HEK293 (cell line): ENCODE measurements at regions not wholly inside any gene's neighbourhood (a gene's known extent, or its start where the extent isn't known, plus 50 kb on each side); places are given as distances from the start of the nearest gene placed in this dataset.

Experiments
- CTCF ChIA-PET: fragments of 350-600 bp; formaldehyde crosslinking; extraction: SDS; loops from one replicate; lab custom pipeline; 2021; ENCODE audit warnings: antibody characterized with exemption; lab: Yijun Ruan, JAX
- POLR2A ChIA-PET: fragments of 300-600 bp; formaldehyde crosslinking; extraction: SDS; loops from one replicate; lab custom pipeline; 2020; ENCODE audit warnings: antibody characterized with exemption, inconsistent platforms; lab: Yijun Ruan, JAX
- H3K27ac ChIP-seq: fragments of 200-500 bp; sonication (Bioruptor generic); 2 replicates; pipeline ENCODE4 v1.5.1; 2014; ENCODE audit warnings: low read depth, low read length, control low read depth, inconsistent platforms; ENCODE audit errors: extremely low read depth
- H3K36me3 ChIP-seq, 2 experiments: fragments of 200-500 bp in 1 of 2; sonication (Bioruptor generic) in 1 of 2; 1 replicate in 1 of 2; 2 replicates in 1 of 2; pipeline ENCODE4 v1.5.1; 2014 to 2017; ENCODE audit warnings: inconsistent platforms in 2 of 2, low read length in 2 of 2; ENCODE audit not compliant: control insufficient read depth in 2 of 2, insufficient read depth in 1 of 2
- H3K4me1 ChIP-seq: fragments of 200-500 bp; sonication (Bioruptor generic); 2 replicates; pipeline ENCODE4 v1.5.1; 2014; ENCODE audit warnings: mild to moderate bottlenecking, low read length, inconsistent platforms; ENCODE audit not compliant: control insufficient read depth, insufficient read depth
- H3K4me3 ChIP-seq: 2 replicates; pipeline ENCODE4 v1.5.1; 2011; ENCODE audit warnings: low read depth, mild to moderate bottlenecking, control low read depth, low read length, moderate library complexity
- H3K9me3 ChIP-seq: fragments of 200-500 bp; sonication (Bioruptor generic); 2 replicates; pipeline ENCODE4 v1.5.1; 2014; ENCODE audit warnings: low read depth, low read length, inconsistent platforms; ENCODE audit not compliant: control insufficient read depth, insufficient read depth
- KLF7 ChIP-seq: fragments of 450-650 bp; formaldehyde crosslinking; IDR thresholded peaks from 2 replicates; pipeline ENCODE4 v1.5.1; 2016; ENCODE audit warnings: missing biosample characterization, missing genetic modification characterization, borderline replicate concordance
- KLF8 ChIP-seq: fragments of 450-650 bp; formaldehyde crosslinking; IDR thresholded peaks from 2 replicates; pipeline ENCODE4 v1.5.1; 2016; ENCODE audit warnings: missing biosample characterization, missing genetic modification characterization
- ZFP37 ChIP-seq: fragments of 450-650 bp; formaldehyde crosslinking; IDR thresholded peaks from 2 replicates; pipeline ENCODE4 v1.5.1; 2016; ENCODE audit warnings: missing biosample characterization, missing genetic modification characterization
- ZNF133 ChIP-seq: fragments of 450-650 bp; formaldehyde crosslinking; IDR thresholded peaks from 2 replicates; pipeline ENCODE4 v1.5.1; 2016; ENCODE audit warnings: missing biosample characterization, missing genetic modification characterization
- ZNF223 ChIP-seq: fragments of 450-650 bp; formaldehyde crosslinking; IDR thresholded peaks from 2 replicates; pipeline ENCODE4 v1.5.1; 2016; ENCODE audit warnings: missing biosample characterization, missing genetic modification characterization
- ZNF24 ChIP-seq: fragments of 450-650 bp; formaldehyde crosslinking; IDR thresholded peaks from 2 replicates; pipeline ENCODE4 v1.5.1; 2016; ENCODE audit warnings: missing biosample characterization, missing genetic modification characterization
- ZNF280C ChIP-seq: fragments of 450-650 bp; formaldehyde crosslinking; IDR thresholded peaks from 2 replicates; pipeline ENCODE4 v1.5.1; 2016; ENCODE audit warnings: missing biosample characterization, missing genetic modification characterization
- ZNF341 ChIP-seq: fragments of 450-650 bp; formaldehyde crosslinking; IDR thresholded peaks from 2 replicates; pipeline ENCODE4; 2016; ENCODE audit warnings: low read depth, missing biosample characterization, missing genetic modification characterization
- ZNF433 ChIP-seq: fragments of 450-650 bp; formaldehyde crosslinking; IDR thresholded peaks from 2 replicates; pipeline ENCODE4 v1.5.1; 2016; ENCODE audit warnings: missing biosample characterization, missing genetic modification characterization, low read depth
- ZNF549 ChIP-seq: fragments of 450-650 bp; IDR thresholded peaks from 2 replicates; pipeline ENCODE4 v1.5.1; 2018; ENCODE audit warnings: missing biosample characterization, missing genetic modification characterization, mild to moderate bottlenecking, inconsistent platforms, moderate library complexity
- ZNF623 ChIP-seq: fragments of 450-650 bp; formaldehyde crosslinking; IDR thresholded peaks from 2 replicates; pipeline ENCODE4 v1.5.1; 2016; ENCODE audit warnings: missing biosample characterization, missing genetic modification characterization
- ZNF707 ChIP-seq: fragments of 450-650 bp; formaldehyde crosslinking; IDR thresholded peaks from 2 replicates; pipeline ENCODE4 v1.5.1; 2016; ENCODE audit warnings: missing biosample characterization, missing genetic modification characterization
- ZNF747 ChIP-seq: fragments of 450-650 bp; formaldehyde crosslinking; IDR thresholded peaks from 2 replicates; pipeline ENCODE4 v1.5.1; 2016; ENCODE audit warnings: missing biosample characterization, missing genetic modification characterization
- ZNF768 ChIP-seq: fragments of 450-650 bp; formaldehyde crosslinking; IDR thresholded peaks from 2 replicates; pipeline ENCODE4 v1.5.1; 2018; ENCODE audit warnings: missing biosample characterization, mild to moderate bottlenecking, missing genetic modification characterization
- ZNF776 ChIP-seq: fragments of 450-650 bp; formaldehyde crosslinking; IDR thresholded peaks from 2 replicates; pipeline ENCODE4 v1.5.0; 2017; ENCODE audit warnings: missing biosample characterization, missing genetic modification characterization, borderline replicate concordance
- ZSCAN16 ChIP-seq: fragments of 450-650 bp; formaldehyde crosslinking; IDR thresholded peaks from 2 replicates; pipeline ENCODE4 v1.5.1; 2016; ENCODE audit warnings: missing biosample characterization, missing genetic modification characterization
- ZSCAN23 ChIP-seq: fragments of 450-650 bp; formaldehyde crosslinking; IDR thresholded peaks from 2 replicates; pipeline ENCODE4 v1.5.1; 2016; ENCODE audit warnings: missing biosample characterization, missing genetic modification characterization
- ZXDB ChIP-seq: fragments of 450-650 bp; formaldehyde crosslinking; IDR thresholded peaks from 2 replicates; pipeline ENCODE4 v1.5.1; 2016; ENCODE audit warnings: missing biosample characterization, missing genetic modification characterization
- TF ChIP-seq, protein P1 (sequence below): fragments of 450-650 bp; IDR thresholded peaks from 2 replicates; pipeline ENCODE4 v1.5.1; 2018; ENCODE audit warnings: missing biosample characterization, mild to moderate bottlenecking, missing genetic modification characterization
- TF ChIP-seq, protein P2 (sequence below): fragments of 450-650 bp; formaldehyde crosslinking; IDR thresholded peaks from 2 replicates; pipeline ENCODE4 v1.5.1; 2016; ENCODE audit warnings: missing biosample characterization, missing genetic modification characterization
- TF ChIP-seq, protein P3 (sequence below): fragments of 450-650 bp; formaldehyde crosslinking; optimal IDR thresholded peaks from 2 replicates; pipeline ENCODE3; 2016; ENCODE audit warnings: missing biosample characterization, mild to moderate bottlenecking, missing genetic modification characterization
- TF ChIP-seq, protein P4 (sequence below): fragments of 450-650 bp; formaldehyde crosslinking; IDR thresholded peaks from 2 replicates; pipeline ENCODE4 v1.5.1; 2016; ENCODE audit warnings: missing biosample characterization, missing genetic modification characterization, borderline replicate concordance

DNA sequence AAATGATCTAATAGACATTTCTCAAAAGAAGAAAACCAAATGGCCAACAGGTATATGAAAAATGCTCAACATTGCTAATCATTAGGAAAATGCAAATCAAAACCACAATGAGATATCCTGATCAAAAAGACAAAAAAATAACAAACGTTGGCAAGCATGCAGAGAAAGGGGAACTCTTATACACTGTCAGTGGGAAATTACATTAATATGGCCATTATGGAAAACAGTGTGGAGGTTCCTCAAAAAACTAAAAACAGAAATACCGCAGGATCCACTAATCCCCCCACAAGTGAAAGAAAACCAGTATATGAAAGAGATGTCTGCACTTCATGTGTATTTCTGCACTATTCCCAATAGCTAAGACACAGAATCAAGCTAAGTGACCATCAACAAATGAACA, 57.7 kb upstream of the CTIF start (continued):
- no peak for TF ChIP-seq ZNF747 (tag by site-specific recombination)
- TF ChIP-seq ZSCAN23 = no peak
- TF ChIP-seq ZFP37 (tag by site-specific recombination) = no peak
- no peak for TF ChIP-seq KLF7 (tag by site-specific recombination)
- no peak for TF ChIP-seq ZNF623 (tag by site-specific recombination)

DNA sequence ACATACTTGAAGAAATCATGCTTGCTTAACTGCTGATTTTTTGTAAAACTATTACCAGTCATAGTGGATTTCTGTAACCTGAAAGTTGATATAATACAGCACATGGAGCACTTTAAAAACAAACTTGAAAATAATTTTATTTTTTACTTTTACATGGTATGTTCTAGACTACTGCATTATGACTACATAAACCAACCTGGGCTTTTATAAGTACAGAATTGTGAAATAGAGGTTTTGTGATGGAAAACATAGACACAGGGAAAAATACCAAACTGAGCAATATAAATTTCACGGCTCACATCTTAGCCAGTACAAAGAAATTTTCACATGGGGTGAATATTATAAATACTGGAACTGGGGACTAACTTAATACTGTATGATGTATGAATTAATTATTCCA, 59.3 kb upstream of the CTIF start:
- H3K4me1 ChIP-seq = no peaks in the 10 kb centered on the region
- no peak overlapping the region for H3K4me3 ChIP-seq
- no peaks in the 10 kb centered on the region for H3K9me3 ChIP-seq
- no peaks in the 10 kb centered on the region for H3K36me3 ChIP-seq
- ChIA-PET POLR2A (no interaction called here), CTCF (interaction anchor here (0.9 to 1.3 kb wide), 2 partner anchors 13 to 170 kb away, joined by 3 to 4 read pairs; no protein-coding TSS in a partner anchor)
- H3K27ac ChIP-seq = no peak overlapping the region
- no peak for TF ChIP-seq ZNF549
- no peak for TF ChIP-seq ZNF776 (tag by site-specific recombination)
- TF ChIP-seq ZNF341 (tag by site-specific recombination) = no peak
- no peak for TF ChIP-seq ZNF707
- TF ChIP-seq, protein P1, sequence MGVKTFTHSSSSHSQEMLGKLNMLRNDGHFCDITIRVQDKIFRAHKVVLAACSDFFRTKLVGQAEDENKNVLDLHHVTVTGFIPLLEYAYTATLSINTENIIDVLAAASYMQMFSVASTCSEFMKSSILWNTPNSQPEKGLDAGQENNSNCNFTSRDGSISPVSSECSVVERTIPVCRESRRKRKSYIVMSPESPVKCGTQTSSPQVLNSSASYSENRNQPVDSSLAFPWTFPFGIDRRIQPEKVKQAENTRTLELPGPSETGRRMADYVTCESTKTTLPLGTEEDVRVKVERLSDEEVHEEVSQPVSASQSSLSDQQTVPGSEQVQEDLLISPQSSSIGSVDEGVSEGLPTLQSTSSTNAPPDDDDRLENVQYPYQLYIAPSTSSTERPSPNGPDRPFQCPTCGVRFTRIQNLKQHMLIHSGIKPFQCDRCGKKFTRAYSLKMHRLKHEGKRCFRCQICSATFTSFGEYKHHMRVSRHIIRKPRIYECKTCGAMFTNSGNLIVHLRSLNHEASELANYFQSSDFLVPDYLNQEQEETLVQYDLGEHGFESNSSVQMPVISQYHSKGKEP (tag by site-specific recombination) = no peak
- TF ChIP-seq, protein P2, sequence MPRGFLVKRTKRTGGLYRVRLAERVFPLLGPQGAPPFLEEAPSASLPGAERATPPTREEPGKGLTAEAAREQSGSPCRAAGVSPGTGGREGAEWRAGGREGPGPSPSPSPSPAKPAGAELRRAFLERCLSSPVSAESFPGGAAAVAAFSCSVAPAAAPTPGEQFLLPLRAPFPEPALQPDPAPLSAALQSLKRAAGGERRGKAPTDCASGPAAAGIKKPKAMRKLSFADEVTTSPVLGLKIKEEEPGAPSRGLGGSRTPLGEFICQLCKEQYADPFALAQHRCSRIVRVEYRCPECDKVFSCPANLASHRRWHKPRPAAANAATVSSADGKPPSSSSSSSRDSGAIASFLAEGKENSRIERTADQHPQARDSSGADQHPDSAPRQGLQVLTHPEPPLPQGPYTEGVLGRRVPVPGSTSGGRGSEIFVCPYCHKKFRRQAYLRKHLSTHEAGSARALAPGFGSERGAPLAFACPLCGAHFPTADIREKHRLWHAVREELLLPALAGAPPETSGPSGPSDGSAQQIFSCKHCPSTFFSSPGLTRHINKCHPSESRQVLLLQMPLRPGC (tag by site-specific recombination) = no peak
- TF ChIP-seq ZNF24 = no peak
- TF ChIP-seq ZNF768 = no peak
- TF ChIP-seq ZXDB (tag by site-specific recombination) = no peak
- no peak for TF ChIP-seq ZSCAN16 (tag by site-specific recombination)
- TF ChIP-seq, protein P3, sequence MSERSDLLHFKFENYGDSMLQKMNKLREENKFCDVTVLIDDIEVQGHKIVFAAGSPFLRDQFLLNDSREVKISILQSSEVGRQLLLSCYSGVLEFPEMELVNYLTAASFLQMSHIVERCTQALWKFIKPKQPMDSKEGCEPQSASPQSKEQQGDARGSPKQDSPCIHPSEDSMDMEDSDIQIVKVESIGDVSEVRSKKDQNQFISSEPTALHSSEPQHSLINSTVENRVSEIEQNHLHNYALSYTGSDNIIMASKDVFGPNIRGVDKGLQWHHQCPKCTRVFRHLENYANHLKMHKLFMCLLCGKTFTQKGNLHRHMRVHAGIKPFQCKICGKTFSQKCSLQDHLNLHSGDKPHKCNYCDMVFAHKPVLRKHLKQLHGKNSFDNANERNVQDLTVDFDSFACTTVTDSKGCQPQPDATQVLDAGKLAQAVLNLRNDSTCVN = no peak
- TF ChIP-seq, protein P4, sequence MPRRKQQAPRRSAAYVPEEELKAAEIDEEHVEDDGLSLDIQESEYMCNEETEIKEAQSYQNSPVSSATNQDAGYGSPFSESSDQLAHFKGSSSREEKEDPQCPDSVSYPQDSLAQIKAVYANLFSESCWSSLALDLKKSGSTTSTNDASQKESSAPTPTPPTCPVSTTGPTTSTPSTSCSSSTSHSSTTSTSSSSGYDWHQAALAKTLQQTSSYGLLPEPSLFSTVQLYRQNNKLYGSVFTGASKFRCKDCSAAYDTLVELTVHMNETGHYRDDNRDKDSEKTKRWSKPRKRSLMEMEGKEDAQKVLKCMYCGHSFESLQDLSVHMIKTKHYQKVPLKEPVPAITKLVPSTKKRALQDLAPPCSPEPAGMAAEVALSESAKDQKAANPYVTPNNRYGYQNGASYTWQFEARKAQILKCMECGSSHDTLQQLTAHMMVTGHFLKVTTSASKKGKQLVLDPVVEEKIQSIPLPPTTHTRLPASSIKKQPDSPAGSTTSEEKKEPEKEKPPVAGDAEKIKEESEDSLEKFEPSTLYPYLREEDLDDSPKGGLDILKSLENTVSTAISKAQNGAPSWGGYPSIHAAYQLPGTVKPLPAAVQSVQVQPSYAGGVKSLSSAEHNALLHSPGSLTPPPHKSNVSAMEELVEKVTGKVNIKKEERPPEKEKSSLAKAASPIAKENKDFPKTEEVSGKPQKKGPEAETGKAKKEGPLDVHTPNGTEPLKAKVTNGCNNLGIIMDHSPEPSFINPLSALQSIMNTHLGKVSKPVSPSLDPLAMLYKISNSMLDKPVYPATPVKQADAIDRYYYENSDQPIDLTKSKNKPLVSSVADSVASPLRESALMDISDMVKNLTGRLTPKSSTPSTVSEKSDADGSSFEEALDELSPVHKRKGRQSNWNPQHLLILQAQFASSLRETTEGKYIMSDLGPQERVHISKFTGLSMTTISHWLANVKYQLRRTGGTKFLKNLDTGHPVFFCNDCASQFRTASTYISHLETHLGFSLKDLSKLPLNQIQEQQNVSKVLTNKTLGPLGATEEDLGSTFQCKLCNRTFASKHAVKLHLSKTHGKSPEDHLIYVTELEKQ (tag by site-specific recombination) = no peak
- no peak for TF ChIP-seq ZNF223
- no peak for TF ChIP-seq ZNF133 (tag by site-specific recombination)
- no peak for TF ChIP-seq ZNF280C (tag by site-specific recombination)
- no peak for TF ChIP-seq KLF8
- no peak for TF ChIP-seq ZNF433
- TF ChIP-seq, all 188 proteins: peak for 0
